ENCODE measurements at regions not wholly inside any gene's neighbourhood (a gene's known extent, or its start where the extent isn't known, plus 50 kb on each side); places are given as distances from the start of the nearest gene placed in this dataset.

GRCh38 chr1:212507369-212507768, 74.6 kb downstream of the NENF start:
- TF ChIP-seq CTCF (IDR thresholded peaks at IDR 0.05 in 4 of 5, conservative IDR thresholded peaks at IDR 0.05 in 1 of 5): no peak
- TF ChIP-seq POLR2A (IDR thresholded peaks at IDR 0.05): no peak
- no peak overlapping the region for H3K4me3 ChIP-seq
- no peaks in the 10 kb centered on the region for H3K4me1 ChIP-seq
- ATAC-seq: no peak
- no peak for DNase-seq
- H3K9me3 ChIP-seq: no peaks in the 10 kb centered on the region
- intact Hi-C loops (cut with DNase I; ENCODE audit: low total_unique reads) (no loop called here), in situ Hi-C loops (cut with MboI; ENCODE audit: low sequenced_read_pairs in 4 of 4) (no loop called here)
- no peak overlapping the region for H3K27ac ChIP-seq
- no peaks in the 10 kb centered on the region for H3K36me3 ChIP-seq
- H3K27me3 ChIP-seq: peaks cover 0 to 3% (median under 1%) of the 10 kb centered on the region in 3 donors

GRCh38 chr1:212512816-212513559, 80.3 kb downstream of the NENF start:
- ATAC-seq: no peak

GRCh38 chr1:212513586-212513985, 80.9 kb downstream of the NENF start:
- in situ Hi-C loops (cut with MboI; ENCODE audit: low sequenced_read_pairs in 4 of 4) (no loop called here), intact Hi-C loops (cut with DNase I; ENCODE audit: low total_unique reads) (no loop called here)
- Histone ChIP-seq H3K27ac (no peak overlapping the region), H3K9me3 (no peaks in the 10 kb centered on the region), H3K4me3 (no peak overlapping the region), H3K27me3 (peaks cover 19 to 43% (median 28%) of the 10 kb centered on the region in 3 donors), H3K36me3 (no peaks in the 10 kb centered on the region), H3K4me1 (no peaks in the 10 kb centered on the region)
- DNase-seq: no peak
- ATAC-seq: no peak
- TF ChIP-seq CTCF (IDR thresholded peaks at IDR 0.05 in 4 of 5, conservative IDR thresholded peaks at IDR 0.05 in 1 of 5) (no peak), POLR2A (IDR thresholded peaks at IDR 0.05) (no peak)

More at GRCh38 chr1:212512816-212513559, 80.3 kb downstream of the NENF start:
- intact Hi-C loops (cut with DNase I; ENCODE audit: low total_unique reads) (no loop called here), in situ Hi-C loops (cut with MboI; ENCODE audit: low sequenced_read_pairs in 4 of 4) (no loop called here)
- H3K27ac ChIP-seq: no peak overlapping the region
- DNase-seq: no peak
- no peaks in the 10 kb centered on the region for H3K9me3 ChIP-seq
- peaks cover 19 to 43% (median 28%) of the 10 kb centered on the region in 3 donors for H3K27me3 ChIP-seq
- no peak overlapping the region for H3K4me3 ChIP-seq
- H3K4me1 ChIP-seq: no peaks in the 10 kb centered on the region
- no peak for TF ChIP-seq POLR2A (IDR thresholded peaks at IDR 0.05)
- TF ChIP-seq CTCF (IDR thresholded peaks at IDR 0.05 in 4 of 5, conservative IDR thresholded peaks at IDR 0.05 in 1 of 5): no peak
- no peaks in the 10 kb centered on the region for H3K36me3 ChIP-seq

- H3K9me3 ChIP-seq: no peaks in the 10 kb centered on the region
- H3K36me3 ChIP-seq: no peaks in the 10 kb centered on the region
- no peak overlapping the region for H3K27ac ChIP-seq
- H3K4me3 ChIP-seq: no peak overlapping the region
- in situ Hi-C loops (cut with MboI; ENCODE audit: low sequenced_read_pairs in 4 of 4) (no loop called here), intact Hi-C loops (cut with DNase I; ENCODE audit: low total_unique reads) (no loop called here)
- DNase-seq: no peak
- no peak for ATAC-seq
- no peaks in the 10 kb centered on the region for H3K4me1 ChIP-seq
- TF ChIP-seq POLR2A (IDR thresholded peaks at IDR 0.05): no peak
- TF ChIP-seq CTCF (IDR thresholded peaks at IDR 0.05 in 4 of 5, conservative IDR thresholded peaks at IDR 0.05 in 1 of 5): no peak
- H3K27me3 ChIP-seq: peaks cover 19 to 43% (median 28%) of the 10 kb centered on the region in 3 donors
These were observed 81.4 kb downstream of the NENF start for GRCh38 chr1:212514056-212514614.
